ENCODE measurements at regions not wholly inside any gene's neighbourhood (a gene's known extent, or its start where the extent isn't known, plus 50 kb on each side); places are given as distances from the start of the nearest gene placed in this dataset.
"Not testable (repeated sequence)": the region's sequence is repeated elsewhere in the genome, so short reads cannot be mapped to it uniquely, and the experiment has no call there.

DNA sequence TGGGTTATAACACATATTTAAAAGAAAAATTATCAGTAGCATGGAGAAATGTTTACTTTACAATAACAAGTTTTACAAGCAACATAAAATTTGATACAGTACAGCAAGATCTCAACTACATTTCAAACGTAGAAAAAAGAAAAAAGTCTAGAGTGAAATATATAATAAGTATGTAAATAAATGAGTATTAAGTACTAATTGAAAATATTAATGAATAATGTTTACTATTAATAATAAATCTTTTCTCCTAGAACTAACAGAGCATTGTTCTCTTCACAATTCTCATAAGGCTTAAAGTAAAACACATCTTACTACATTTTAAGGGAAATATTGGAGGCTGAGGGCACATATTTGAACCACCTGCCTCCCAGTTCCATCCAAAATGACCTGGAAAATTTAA lies 72.1 kb downstream of the TMEM212 start:
- no peak for DNase-seq (ENCODE audit: low spot score)

DNA sequence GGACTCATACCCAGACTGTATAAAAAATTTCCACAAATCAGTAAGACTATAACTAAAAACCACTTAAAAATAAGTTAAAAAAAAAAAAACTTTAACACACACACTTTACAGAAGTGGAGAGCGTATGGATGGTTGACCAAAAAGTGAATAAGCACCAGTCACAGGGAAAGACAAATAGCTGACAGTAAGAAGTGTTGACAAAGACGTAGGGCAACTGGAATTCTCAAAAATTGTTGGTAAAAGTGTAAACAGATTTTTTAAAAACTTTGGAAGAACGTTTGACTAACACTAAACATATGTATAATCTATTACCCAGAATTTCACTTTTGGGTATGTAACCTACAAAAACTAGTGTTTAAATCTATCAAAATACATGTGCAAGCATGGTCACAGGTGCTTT lies 73.7 kb downstream of the TMEM212 start:
- DNase-seq (ENCODE audit: low spot score), result no peak

DNA sequence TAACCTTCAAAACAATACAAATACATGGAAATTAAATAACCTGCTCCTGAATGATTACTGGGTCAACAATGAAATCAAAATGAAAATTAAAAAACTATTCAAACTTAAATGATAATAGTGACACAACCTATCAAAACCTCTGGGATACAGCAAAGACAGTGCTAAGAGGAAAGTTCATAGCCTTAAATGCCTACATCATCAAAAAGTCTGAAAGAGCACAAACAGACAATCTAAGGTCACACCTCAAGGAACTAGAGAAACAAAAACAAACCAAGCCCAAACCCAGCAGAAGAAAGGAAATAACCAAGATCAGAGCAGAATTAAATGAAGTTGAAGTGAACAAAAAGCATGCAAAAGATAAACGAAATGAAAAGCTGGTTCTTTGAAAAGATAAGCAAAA lies 79.5 kb downstream of the TMEM212 start:
- DNase-seq (ENCODE audit: low spot score), result not testable (repeated sequence)

DNA sequence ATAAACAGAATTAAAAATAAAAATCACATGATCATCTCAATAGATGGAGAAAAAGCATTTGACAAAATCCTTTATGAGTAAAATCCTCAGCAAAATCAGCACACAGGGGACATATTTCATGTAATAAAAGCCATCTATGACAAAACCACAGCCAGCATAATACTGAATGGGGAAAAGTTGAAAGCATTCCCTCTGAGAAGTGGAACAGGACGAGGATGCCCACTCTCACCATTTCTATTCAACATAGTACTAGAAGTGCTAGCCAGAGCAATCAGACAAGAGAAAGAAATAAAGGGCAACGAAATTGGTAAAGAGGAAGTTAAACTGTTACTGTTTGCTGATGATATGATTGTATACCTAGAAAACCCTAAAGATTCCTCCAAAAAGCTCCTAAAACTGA lies 80.5 kb downstream of the TMEM212 start:
- DNase-seq (ENCODE audit: low spot score), result not testable (repeated sequence)

- not testable (repeated sequence) for DNase-seq (ENCODE audit: low spot score)
These were observed 81.7 kb downstream of the TMEM212 start for GRCh38 chr3:171924864-171925263.

DNA sequence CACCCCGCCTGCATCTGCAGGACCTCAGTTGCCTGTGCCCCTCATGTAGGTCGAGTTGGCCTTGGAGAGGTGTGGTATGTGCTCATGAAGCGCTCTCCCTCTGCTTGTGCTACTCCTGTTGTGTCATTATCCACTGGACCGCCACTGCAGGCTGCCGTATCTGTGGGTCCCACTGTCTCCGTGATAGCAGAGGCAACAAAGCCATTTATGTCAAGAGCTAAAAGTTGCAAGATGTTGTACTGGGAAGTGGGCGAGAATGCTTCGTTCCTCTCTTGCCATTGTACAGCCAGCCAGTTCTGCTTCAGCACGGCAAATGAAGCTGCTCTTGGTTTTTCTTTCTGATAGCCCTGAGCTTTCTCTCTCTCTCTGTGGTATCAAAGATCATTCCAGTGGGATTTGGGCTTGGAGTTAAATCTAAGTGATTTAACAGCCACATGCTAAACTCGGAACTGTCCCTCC lies 89.0 kb downstream of the TMEM212 start:
- DNase-seq (ENCODE audit: low spot score), result no peak

DNA sequence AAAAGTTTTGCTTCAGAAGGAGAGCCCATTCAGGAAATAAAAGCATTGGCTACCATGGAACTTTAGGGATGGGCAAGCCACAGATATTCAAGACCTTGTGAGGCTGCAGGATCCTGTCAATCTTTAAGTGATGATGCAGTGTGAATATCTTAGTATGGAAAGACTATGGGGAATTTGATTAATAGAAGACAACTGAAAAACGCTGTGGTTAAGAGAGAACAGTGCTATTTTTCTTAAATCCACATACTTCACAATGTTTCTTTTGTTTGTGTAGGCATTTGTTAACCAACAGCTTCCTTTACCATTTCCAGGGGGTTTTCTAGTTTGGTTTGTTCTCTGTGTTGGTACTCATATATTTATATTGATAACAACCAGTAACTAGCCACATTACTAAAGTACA lies 90.3 kb downstream of the TMEM212 start:
- DNase-seq (ENCODE audit: low spot score), result no peak

GRCh38 chr3:171935261-171936123 lies 92.3 kb downstream of the TMEM212 start:
- no peak for DNase-seq (ENCODE audit: low spot score)

DNA sequence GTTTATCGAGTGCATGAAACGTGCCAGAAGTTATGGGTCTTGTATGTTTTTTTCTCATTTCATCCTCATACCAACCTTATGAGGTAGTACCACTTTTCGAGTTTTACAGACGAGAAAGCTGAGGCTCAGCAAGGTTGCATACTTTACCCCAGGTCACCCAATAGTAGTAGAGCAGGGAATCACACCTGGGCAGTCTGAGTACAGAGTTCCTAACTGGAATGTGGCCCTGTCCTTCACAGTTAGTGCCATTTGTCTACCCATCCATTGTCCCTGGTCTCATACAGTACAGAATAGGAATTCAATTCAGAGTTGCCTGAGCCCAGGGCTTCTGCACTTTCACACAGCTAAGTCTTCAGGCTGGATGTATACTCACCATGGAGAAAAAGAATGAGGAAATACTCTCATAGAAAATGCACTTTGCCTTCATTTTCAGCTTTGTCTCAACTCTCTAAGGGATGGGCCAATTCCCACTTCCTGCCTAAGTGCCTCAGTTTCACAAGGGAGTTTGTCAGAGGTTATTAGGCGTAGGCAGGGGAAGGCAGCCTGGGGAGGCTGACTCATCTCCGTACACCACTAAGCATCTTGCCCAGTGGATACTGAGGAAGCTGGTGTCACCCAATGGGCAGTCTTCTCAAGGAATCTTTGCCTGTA lies 93.2 kb downstream of the TMEM212 start:
- no peak for DNase-seq (ENCODE audit: low spot score)

GRCh38 chr3:171939578-171939977 lies 96.4 kb downstream of the TMEM212 start:
- no peak for DNase-seq (ENCODE audit: low spot score)

DNA sequence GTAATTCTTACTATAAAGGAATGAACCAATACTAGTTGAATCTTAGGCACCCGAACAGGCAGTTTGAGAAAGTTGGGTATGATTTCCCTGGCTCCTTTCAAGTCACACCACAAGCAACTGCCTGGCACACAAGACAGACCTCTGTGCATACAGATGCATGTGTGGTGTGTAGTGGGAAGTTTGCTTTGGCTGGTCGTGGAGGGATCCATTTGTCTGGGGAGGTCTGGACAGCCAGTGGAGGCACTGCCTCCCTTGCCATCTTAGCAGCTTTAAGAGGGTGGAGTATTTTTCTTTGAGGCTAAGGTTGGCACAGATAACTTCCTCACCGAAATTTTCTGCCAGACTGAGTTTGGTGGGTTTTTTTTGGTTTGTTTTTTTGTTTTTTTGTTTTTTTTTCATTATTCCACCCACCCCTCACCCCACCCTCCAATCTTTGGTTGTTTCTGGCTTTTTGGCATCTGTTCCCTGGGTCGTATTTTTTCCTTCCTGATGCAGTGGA lies 97.1 kb downstream of the TMEM212 start:
- no peak for DNase-seq (ENCODE audit: low spot score)

DNA sequence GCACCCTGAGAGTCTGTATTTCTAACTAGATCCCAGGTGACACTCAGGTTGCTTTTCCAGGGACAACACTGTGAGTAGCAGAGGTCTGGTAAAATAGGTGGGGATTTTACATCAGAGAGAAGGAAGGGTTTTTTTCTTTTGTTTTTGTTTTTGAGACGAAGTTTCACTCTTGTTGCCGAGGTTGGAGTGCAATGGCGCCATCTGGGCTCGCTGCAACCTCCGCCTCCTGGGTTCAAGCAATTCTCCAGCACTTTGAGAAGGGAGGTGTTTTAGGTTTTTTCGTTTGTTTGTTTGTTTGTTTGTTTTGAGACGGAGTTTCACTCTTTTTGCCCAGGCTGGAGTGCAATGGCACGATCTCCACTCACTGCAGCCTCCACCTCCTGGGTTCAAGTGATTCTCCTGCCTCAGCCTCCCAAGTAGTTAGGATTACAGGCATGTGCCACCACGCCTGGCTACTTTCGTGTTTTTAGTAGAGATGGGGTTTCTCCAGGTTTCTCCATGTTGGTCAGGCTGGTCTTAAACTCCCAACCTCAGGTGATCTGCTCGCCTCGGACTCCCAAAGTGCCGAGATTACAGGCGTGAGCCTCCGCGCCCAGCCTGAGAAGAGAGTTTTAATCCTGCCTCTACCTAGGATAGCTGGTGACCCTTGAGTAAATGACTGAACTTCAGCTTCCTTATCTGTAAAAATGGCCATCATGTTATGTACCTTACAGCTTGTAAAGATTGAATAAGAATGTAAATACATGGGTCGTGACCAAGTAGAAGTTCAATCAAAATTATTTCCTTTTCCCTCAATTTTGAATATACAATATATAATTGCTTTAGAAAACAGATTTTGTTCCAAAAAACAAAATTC lies 95.9 kb upstream of the FNDC3B start:
- no peak for DNase-seq (ENCODE audit: low spot score)

DNA sequence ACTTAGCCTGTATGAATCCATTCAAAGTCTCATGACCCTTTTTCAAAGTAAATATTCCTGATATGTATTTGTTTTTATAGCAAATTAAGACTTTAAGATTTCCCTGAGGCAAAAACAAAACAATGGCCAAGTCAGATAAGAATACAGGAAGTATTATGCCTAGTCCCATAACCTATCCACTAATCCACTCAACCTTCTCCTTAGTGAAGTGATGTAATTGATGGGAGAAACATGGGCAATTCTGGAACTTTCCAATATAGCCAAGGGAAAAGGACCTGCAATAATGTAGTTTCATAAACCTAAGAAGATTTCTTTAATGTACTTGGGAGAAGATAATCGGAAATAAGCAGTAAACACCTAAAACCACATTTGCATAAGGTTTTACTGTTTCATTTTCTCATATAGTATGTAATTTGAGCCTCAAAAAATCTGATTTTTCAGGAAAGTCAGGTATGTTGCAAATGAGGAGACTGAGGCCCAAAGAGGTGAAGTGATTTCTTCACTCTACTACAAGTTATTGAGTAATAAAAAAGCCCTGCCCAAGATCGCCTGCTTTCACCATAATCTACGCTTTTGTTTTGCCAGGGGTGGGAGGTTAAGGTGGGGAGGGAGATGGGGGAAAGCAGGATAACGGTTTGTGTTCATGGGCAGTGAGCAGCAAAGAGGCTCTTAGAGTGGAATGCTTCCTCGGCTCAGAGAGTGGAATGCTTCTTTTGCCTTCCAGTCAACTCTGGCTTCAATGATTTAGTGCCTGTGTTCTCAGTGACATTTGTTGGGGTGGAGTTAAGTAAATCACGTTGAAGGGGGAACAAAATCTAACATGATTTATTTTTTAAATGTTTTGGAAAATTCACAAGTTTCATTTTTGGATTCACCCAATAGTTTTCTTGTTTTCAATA lies 95.0 kb upstream of the FNDC3B start:
- no peak for DNase-seq (ENCODE audit: low spot score)

DNA sequence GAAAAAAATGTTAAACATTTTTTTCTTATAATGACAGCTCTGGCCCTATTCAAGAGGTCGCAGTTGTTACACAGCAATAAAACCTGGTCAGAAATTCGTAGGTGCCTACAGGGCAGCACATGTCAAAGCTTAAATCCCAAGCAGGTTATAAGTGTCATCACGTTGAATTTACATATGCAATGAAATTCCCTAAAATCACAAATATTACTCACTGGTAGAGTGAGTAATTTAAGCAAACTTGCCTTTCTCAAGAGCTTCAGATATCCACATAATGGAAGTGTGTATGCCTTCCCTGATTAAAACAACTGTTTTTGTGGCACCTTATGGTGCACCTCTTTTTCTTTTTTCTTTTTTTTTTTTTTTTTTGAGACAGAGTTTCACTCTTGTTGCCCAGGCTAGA lies 90.7 kb upstream of the FNDC3B start:
- DNase-seq (ENCODE audit: low spot score), result no peak

GRCh38 chr3:171949554-171949953 lies 89.8 kb upstream of the FNDC3B start:
- no peak for DNase-seq (ENCODE audit: low spot score)

- DNase-seq (ENCODE audit: low spot score), result no peak
These were observed 89.0 kb upstream of the FNDC3B start for GRCh38 chr3:171950373-171950772.

- no peak for DNase-seq (ENCODE audit: low spot score)
These were observed 87.8 kb upstream of the FNDC3B start for GRCh38 chr3:171951597-171951996.

DNA sequence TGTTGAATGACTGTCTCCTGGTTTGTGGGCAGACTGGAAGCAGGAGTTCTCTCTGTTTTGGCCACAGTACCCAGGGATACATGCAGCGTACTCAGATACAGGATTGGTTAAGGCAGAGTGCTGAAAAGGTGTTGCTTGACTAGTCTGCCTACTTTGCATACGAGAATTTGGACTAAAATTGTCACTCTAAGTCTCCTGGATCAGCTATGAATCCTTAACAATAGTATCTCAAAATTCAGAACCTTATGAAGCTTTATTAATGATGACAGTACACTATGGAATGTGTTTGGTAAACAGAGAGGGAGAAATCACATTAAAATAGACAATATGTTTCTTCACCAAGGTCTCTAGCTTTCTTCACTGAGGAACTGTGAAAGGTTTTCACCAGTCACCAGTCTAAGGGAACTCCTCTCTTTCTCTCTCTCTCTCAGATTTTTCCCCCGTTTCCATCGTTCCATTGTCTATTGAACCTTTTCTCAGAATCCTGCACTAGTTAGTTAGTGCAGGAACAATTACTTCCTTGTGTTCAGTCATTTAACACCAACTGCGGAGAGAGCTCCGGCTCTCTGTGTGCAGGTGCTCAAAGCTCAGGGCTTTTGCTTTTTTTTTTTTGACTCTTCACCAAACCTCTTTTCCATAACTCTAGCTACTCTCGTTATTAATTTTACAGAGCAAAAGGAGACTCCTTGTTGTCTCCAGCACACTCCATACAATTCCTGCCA lies 85.9 kb upstream of the FNDC3B start:
- no peak for DNase-seq (ENCODE audit: low spot score)

GRCh38 chr3:171954690-171955383 lies 84.5 kb upstream of the FNDC3B start:
- DNase-seq (ENCODE audit: low spot score), result no peak

- DNase-seq (ENCODE audit: low spot score), result no peak
These were observed 83.8 kb upstream of the FNDC3B start for GRCh38 chr3:171955598-171955997.
